Loucy (cell line): ENCODE measurements at regions not wholly inside any gene's neighbourhood (a gene's known extent, or its start where the extent isn't known, plus 50 kb on each side); places are given as distances from the start of the nearest gene placed in this dataset.

Source experiments
- CTCF ChIP-seq: fragments of 200-600 bp; sonication (generic); conservative IDR thresholded peaks from 2 replicates; pipeline ENCODE4 v1.5.1; 2014; ENCODE audit warnings: mild to moderate bottlenecking, antibody characterized with exemption, low read length
- EZH2phosphoT487 ChIP-seq: fragments of 200-600 bp; IDR thresholded peaks from 2 replicates; pipeline ENCODE4 v1.6.1; 2018; ENCODE audit warnings: antibody characterized with exemption, mild to moderate bottlenecking, moderate library complexity, borderline replicate concordance

- TF ChIP-seq CTCF (no peak), EZH2phosphoT487 (no peak)
Measured at GRCh38 chr10:113369365-113369694, 183.5 kb upstream of the HABP2 start.
